ENCODE measurements at regions not wholly inside any gene's neighbourhood (a gene's known extent, or its start where the extent isn't known, plus 50 kb on each side); places are given as distances from the start of the nearest gene placed in this dataset.

GRCh38 chr2:2422621-2423020 is 91.5 kb upstream of the MYT1L start:
- Histone ChIP-seq H2AFZ (ENCODE audit: low read depth, low read length) (no peak overlapping the region), H3K4me3 (no peak overlapping the region), H3K4me2 (ENCODE audit: insufficient read depth, low read length) (no peak overlapping the region), H3K9me3 (replicated peaks; ENCODE audit: control insufficient read depth, insufficient read depth, low read depth, low read length) (no peaks in the 10 kb centered on the region), H3K9ac (ENCODE audit: insufficient read depth in 1 of 2, low read depth in 2 of 2, low read length in 2 of 2) (no peak overlapping the region), H3K9me1 (ENCODE audit: control insufficient read depth, insufficient read depth, low read length) (no peaks in the 10 kb centered on the region), H3K27ac (ENCODE audit: extremely low read depth, low read depth, low read length) (no peak overlapping the region), H3K27me3 (ENCODE audit: control insufficient read depth in 2 of 2, insufficient read depth in 2 of 2, low read length in 2 of 2) (no peaks in the 10 kb centered on the region), H4K20me1 (replicated peaks; ENCODE audit: control insufficient read depth, insufficient read depth, low read length) (no peaks in the 10 kb centered on the region), H3K36me3 (ENCODE audit: control insufficient read depth, insufficient read depth, low read length) (no peaks in the 10 kb centered on the region), H3K79me2 (ENCODE audit: control insufficient read depth, insufficient read depth, low read length) (no peaks in the 10 kb centered on the region), H3K4me1 (replicated peaks in 1 of 2; ENCODE audit: control insufficient read depth in 2 of 2, insufficient read depth in 2 of 2, low read length in 2 of 2) (no peaks in the 10 kb centered on the region)
- intact Hi-C loops (cut with micrococcal nuclease): no loop called here
- ChIA-PET POLR2A (no interaction called here), CTCF (ENCODE audit: low intra/inter-chr PET ratio) (no interaction called here)
- BruUV-seq (replicated peaks): no TSS peak
- ATAC-seq (no peak), DNase-seq (ENCODE audit: extremely low read depth in 1 of 4, low spot score in 3 of 4) (no peak), FAIRE-seq (no peak)
- TF ChIP-seq U2AF2 (optimal IDR thresholded peaks at IDR 0.05; ENCODE audit: low read depth, low read length) (no peak), KDM5B (IDR thresholded peaks at IDR 0.05; ENCODE audit: insufficient replicate concordance, low read depth, low read length) (no peak), ETV5 (CRISPR knock-in tag; IDR thresholded peaks at IDR 0.05; ENCODE audit: low read depth) (no peak), MYBL2 (IDR thresholded peaks at IDR 0.05; ENCODE audit: low read depth) (no peak), MYBL2 (CRISPR knock-in tag; IDR thresholded peaks at IDR 0.05; ENCODE audit: borderline replicate concordance) (no peak), ILK (tag; IDR thresholded peaks at IDR 0.05; ENCODE audit: borderline replicate concordance, low read depth) (no peak), NFE2L1 (tag; IDR thresholded peaks at IDR 0.05; ENCODE audit: borderline replicate concordance, low read depth) (no peak), FOS (IDR thresholded peaks at IDR 0.05; ENCODE audit: extremely low read depth, insufficient read length) (no peak), SREBF2 (CRISPR knock-in tag; IDR thresholded peaks at IDR 0.05) (no peak), TAF15 (IDR thresholded peaks at IDR 0.05; ENCODE audit: low read depth, low read length) (no peak), ZNF3 (CRISPR knock-in tag; IDR thresholded peaks at IDR 0.05) (no peak), ZEB2 (IDR thresholded peaks at IDR 0.05) (no peak), E2F3 (CRISPR knock-in tag; IDR thresholded peaks at IDR 0.05) (no peak)
- TF ChIP-seq, protein P1, sequence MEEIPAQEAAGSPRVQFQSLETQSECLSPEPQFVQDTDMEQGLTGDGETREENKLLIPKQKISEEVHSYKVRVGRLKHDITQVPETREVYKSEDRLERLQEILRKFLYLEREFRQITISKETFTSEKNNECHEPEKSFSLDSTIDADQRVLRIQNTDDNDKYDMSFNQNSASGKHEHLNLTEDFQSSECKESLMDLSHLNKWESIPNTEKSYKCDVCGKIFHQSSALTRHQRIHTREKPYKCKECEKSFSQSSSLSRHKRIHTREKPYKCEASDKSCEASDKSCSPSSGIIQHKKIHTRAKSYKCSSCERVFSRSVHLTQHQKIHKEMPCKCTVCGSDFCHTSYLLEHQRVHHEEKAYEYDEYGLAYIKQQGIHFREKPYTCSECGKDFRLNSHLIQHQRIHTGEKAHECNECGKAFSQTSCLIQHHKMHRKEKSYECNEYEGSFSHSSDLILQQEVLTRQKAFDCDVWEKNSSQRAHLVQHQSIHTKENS (CRISPR knock-in tag; IDR thresholded peaks at IDR 0.05): no peak
- TF ChIP-seq, protein P2, sequence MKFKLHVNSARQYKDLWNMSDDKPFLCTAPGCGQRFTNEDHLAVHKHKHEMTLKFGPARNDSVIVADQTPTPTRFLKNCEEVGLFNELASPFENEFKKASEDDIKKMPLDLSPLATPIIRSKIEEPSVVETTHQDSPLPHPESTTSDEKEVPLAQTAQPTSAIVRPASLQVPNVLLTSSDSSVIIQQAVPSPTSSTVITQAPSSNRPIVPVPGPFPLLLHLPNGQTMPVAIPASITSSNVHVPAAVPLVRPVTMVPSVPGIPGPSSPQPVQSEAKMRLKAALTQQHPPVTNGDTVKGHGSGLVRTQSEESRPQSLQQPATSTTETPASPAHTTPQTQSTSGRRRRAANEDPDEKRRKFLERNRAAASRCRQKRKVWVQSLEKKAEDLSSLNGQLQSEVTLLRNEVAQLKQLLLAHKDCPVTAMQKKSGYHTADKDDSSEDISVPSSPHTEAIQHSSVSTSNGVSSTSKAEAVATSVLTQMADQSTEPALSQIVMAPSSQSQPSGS (CRISPR knock-in tag; IDR thresholded peaks at IDR 0.05): no peak
- TF ChIP-seq, protein P3, sequence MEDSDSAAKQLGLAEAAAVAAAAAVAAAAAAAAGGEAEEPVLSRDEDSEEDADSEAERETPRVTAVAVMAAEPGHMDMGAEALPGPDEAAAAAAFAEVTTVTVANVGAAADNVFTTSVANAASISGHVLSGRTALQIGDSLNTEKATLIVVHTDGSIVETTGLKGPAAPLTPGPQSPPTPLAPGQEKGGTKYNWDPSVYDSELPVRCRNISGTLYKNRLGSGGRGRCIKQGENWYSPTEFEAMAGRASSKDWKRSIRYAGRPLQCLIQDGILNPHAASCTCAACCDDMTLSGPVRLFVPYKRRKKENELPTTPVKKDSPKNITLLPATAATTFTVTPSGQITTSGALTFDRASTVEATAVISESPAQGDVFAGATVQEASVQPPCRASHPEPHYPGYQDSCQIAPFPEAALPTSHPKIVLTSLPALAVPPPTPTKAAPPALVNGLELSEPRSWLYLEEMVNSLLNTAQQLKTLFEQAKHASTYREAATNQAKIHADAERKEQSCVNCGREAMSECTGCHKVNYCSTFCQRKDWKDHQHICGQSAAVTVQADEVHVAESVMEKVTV (CRISPR knock-in tag; IDR thresholded peaks at IDR 0.05): no peak
- 2% methylated on average over 5 of the region's 5 CpGs for WGBS (ENCODE audit: insufficient coverage, low coverage, missing lambda C conversion rate)
- in situ Hi-C loops (cut with MboI): no loop called here

Data from K562 (cell line).